IMR-90 (cell line): ENCODE measurements at regions not wholly inside any gene's neighbourhood (a gene's known extent, or its start where the extent isn't known, plus 50 kb on each side); places are given as distances from the start of the nearest gene placed in this dataset.

Experiments
- ATAC-seq: fragments of 200-7000 bp; cut with Tn5 transposase; 2 replicates; pipeline ENCODE4 v1.9.1; 2020; ENCODE audit warnings: low read depth, mild to moderate bottlenecking, moderate library complexity
- BruUV-seq: library from RNA; stranded (reverse); fragments of 400-500 nt; replicated peaks from 2 replicates; lab custom pipeline; 2021; lab: Mats Ljungman, UMichigan
- CTCF ChIA-PET: fragments of 300-600 bp; formaldehyde crosslinking; extraction: SDS; loops from one replicate; lab custom pipeline; 2021; ENCODE audit warnings: antibody characterized with exemption; lab: Yijun Ruan, JAX
- POLR2A ChIA-PET: fragments of 300-600 bp; sonication (Branson Sonifier 250); formaldehyde crosslinking; loops from one replicate; lab custom pipeline; 2022; ENCODE audit warnings: antibody characterized with exemption; ENCODE audit not compliant: unreplicated experiment; lab: Charles Lee
- DNase-seq: peaks from one replicate; pipeline ENCODE4 v3.0.0; 2013
- H2AFZ ChIP-seq: replicated peaks from 2 replicates; pipeline ENCODE3; 2013; ENCODE audit warnings: low read length, mild to moderate bottlenecking; ENCODE audit not compliant: poor library complexity
- H2AK5ac ChIP-seq: 2 replicates; pipeline ENCODE4 v1.6.1; 2013; ENCODE audit warnings: low read depth, low read length, inconsistent platforms
- H2AK9ac ChIP-seq: replicated peaks from 2 replicates; pipeline ENCODE3; 2013; ENCODE audit warnings: mild to moderate bottlenecking, low read depth, low read length, moderate library complexity; ENCODE audit not compliant: poor library complexity
- H2BK120ac ChIP-seq: 2 replicates; pipeline ENCODE4 v1.6.1; 2013; ENCODE audit warnings: low read depth, low read length, inconsistent platforms
- H2BK15ac ChIP-seq: 3 replicates; pipeline ENCODE4 v1.6.1; 2013; ENCODE audit warnings: low read depth, low read length, inconsistent platforms
- H2BK20ac ChIP-seq: 2 replicates; pipeline ENCODE4 v1.6.1; 2013; ENCODE audit warnings: low read depth, mild to moderate bottlenecking, inconsistent platforms, low read length, moderate library complexity
- H2BK5ac ChIP-seq: 2 replicates; pipeline ENCODE4 v1.6.1; 2013; ENCODE audit warnings: mild to moderate bottlenecking, low read depth, low read length, inconsistent platforms; ENCODE audit not compliant: poor library complexity, severe bottlenecking
- H3K14ac ChIP-seq: replicated peaks from 2 replicates; pipeline ENCODE4 v1.6.1; 2013; ENCODE audit warnings: low read depth, low read length, inconsistent platforms
- H3K18ac ChIP-seq: 2 replicates; pipeline ENCODE4 v1.6.1; 2013; ENCODE audit warnings: low read depth, low read length, control low read depth
- H3K23ac ChIP-seq: 2 replicates; pipeline ENCODE4 v1.6.1; 2013; ENCODE audit warnings: low read depth, low read length, inconsistent platforms
- H3K27ac ChIP-seq: 2 replicates; pipeline ENCODE4 v1.5.1; 2013; ENCODE audit warnings: mild to moderate bottlenecking, control low read depth, low read length; ENCODE audit not compliant: insufficient read depth
- H3K27me3 ChIP-seq: 2 replicates; pipeline ENCODE4 v1.6.1; 2013; ENCODE audit warnings: low read length; ENCODE audit not compliant: control insufficient read depth, insufficient read depth
- H3K36me3 ChIP-seq: 2 replicates; pipeline ENCODE4 v1.6.1; 2013; ENCODE audit warnings: low read length, mixed read lengths; ENCODE audit not compliant: control insufficient read depth, insufficient read depth
- H3K4ac ChIP-seq: 2 replicates; pipeline ENCODE4 v1.6.1; 2013; ENCODE audit warnings: low read depth, low read length, inconsistent platforms
- H3K4me1 ChIP-seq: 2 replicates; pipeline ENCODE4 v1.6.1; 2013; ENCODE audit warnings: low read length, mixed read lengths; ENCODE audit not compliant: control insufficient read depth, insufficient read depth
- H3K4me2 ChIP-seq: 2 replicates; pipeline ENCODE4 v1.6.1; 2013; ENCODE audit warnings: low read depth, mild to moderate bottlenecking, control low read depth, low read length, moderate library complexity
- H3K4me3 ChIP-seq: 2 replicates; pipeline ENCODE4 v1.5.1; 2013; ENCODE audit warnings: low read depth, mild to moderate bottlenecking, control low read depth, low read length, moderate library complexity; ENCODE audit not compliant: insufficient read depth
- H3K56ac ChIP-seq: 2 replicates; pipeline ENCODE4 v1.6.1; 2013; ENCODE audit warnings: low read length, inconsistent platforms; ENCODE audit not compliant: insufficient read depth; ENCODE audit errors: extremely low read depth
- H3K79me1 ChIP-seq, 2 experiments: 2 replicates each; pipeline ENCODE4 v1.6.1; 2013; ENCODE audit warnings: low read length in 2 of 2, inconsistent platforms in 1 of 2, low read depth in 1 of 2
- H3K9ac ChIP-seq: 2 replicates; pipeline ENCODE4 v1.6.1; 2013; ENCODE audit warnings: low read depth, low read length, control low read depth
- H3K9me1 ChIP-seq: 2 replicates; pipeline ENCODE4 v1.6.1; 2013; ENCODE audit warnings: low read length, inconsistent platforms; ENCODE audit not compliant: insufficient read depth
- H3K9me3 ChIP-seq: 2 replicates; pipeline ENCODE4 v1.6.1; 2013; ENCODE audit warnings: low read length; ENCODE audit not compliant: control insufficient read depth, insufficient read depth
- H4K20me1 ChIP-seq: 2 replicates; pipeline ENCODE4 v1.6.1; 2013; ENCODE audit warnings: low read length, inconsistent platforms; ENCODE audit not compliant: insufficient read depth
- H4K5ac ChIP-seq: 2 replicates; pipeline ENCODE4 v1.6.1; 2013; ENCODE audit warnings: mild to moderate bottlenecking, low read depth, low read length, control low read depth
- H4K8ac ChIP-seq, 2 experiments: 2 replicates each; pipeline ENCODE4 v1.6.1; 2013; ENCODE audit warnings: low read depth in 2 of 2, low read length in 2 of 2, control low read depth in 1 of 2, inconsistent platforms in 1 of 2
- H4K91ac ChIP-seq: 2 replicates; pipeline ENCODE4 v1.6.1; 2013; ENCODE audit warnings: low read depth, low read length, inconsistent platforms; ENCODE audit not compliant: insufficient read depth
- ELK1 ChIP-seq: fragments of 150-350 bp; IDR thresholded peaks from 2 replicates; pipeline ENCODE4 v1.6.1; 2016; ENCODE audit warnings: low read depth, mild to moderate bottlenecking, low read length, moderate library complexity, borderline replicate concordance
- MAFK ChIP-seq: IDR thresholded peaks from 2 replicates; pipeline ENCODE4 v1.6.1; 2012; ENCODE audit warnings: low read depth, low read length, improper control_type of control experiment
- NFE2L2 ChIP-seq: fragments of 150-350 bp; IDR thresholded peaks from 2 replicates; pipeline ENCODE4 v1.6.1; 2016; ENCODE audit warnings: low read depth, mild to moderate bottlenecking, low read length
- USF2 ChIP-seq: fragments of 150-350 bp; IDR thresholded peaks from 2 replicates; pipeline ENCODE4 v1.6.1; 2017; ENCODE audit warnings: mild to moderate bottlenecking, antibody characterized with exemption, low read length, low read depth
- WGBS, 2 experiments: methylation state at CpG; one replicate each; pipeline versions ENCODE4 v1.1.5 to v1.1.7; 2013; ENCODE audit warnings: missing lambda C conversion rate in 2 of 2; ENCODE audit not compliant: insufficient read length in 1 of 2; ENCODE audit errors: extremely low coverage in 2 of 2; 5-methylcytosine and 5-hydroxymethylcytosine counted together
- dilution Hi-C: fragments of 300-500 bp; cut with HindIII; formaldehyde crosslinking; loops from one replicate; pipeline ENCODE4 v1.14.3; 2018; ENCODE audit warnings: low sequenced_read_pairs; ENCODE audit not compliant: unreplicated experiment
- in situ Hi-C: fragments of 300-500 bp; cut with MboI; formaldehyde crosslinking; loops from 3 replicates; pipeline ENCODE4 v1.14.3; 2019; ENCODE audit warnings: low sequenced_read_pairs, inconsistent platforms, mixed read lengths
- intact Hi-C: fragments of 100-400 bp; cut with micrococcal nuclease; formaldehyde crosslinking; loops from 2 replicates; pipeline ENCODE4 v1.10.0; 2022

- no peak overlapping the region for H2BK120ac ChIP-seq
- no peak overlapping the region for H3K4ac ChIP-seq
- H3K36me3 ChIP-seq: no peaks in the 10 kb centered on the region
- no peaks in the 10 kb centered on the region for H3K4me1 ChIP-seq
- BruUV-seq: no TSS peak
- POLR2A ChIA-PET: no interaction called here
- H4K5ac ChIP-seq: no peak overlapping the region
- H3K23ac ChIP-seq: no peak overlapping the region
- H3K56ac ChIP-seq: no peak overlapping the region
- H3K79me1 ChIP-seq: no peaks in the 10 kb centered on the region
- no peak overlapping the region for H2BK20ac ChIP-seq
- dilution Hi-C loops: no loop called here
- no peak overlapping the region for H3K14ac ChIP-seq
- H3K9me1 ChIP-seq: no peaks in the 10 kb centered on the region
- H3K4me3 ChIP-seq: no peak overlapping the region
- H3K9me3 ChIP-seq: no peaks in the 10 kb centered on the region
- H2AFZ ChIP-seq: no peak overlapping the region
- H2BK15ac ChIP-seq: no peak overlapping the region
- no CpG with 5 or more reads among the region's 1 CpG for WGBS, 2 experiments
- H3K4me2 ChIP-seq: no peak overlapping the region
- in situ Hi-C loops: no loop called here
- no peak overlapping the region for H2BK5ac ChIP-seq
- no peaks in the 10 kb centered on the region for H3K27me3 ChIP-seq
- no peak overlapping the region for H3K9ac ChIP-seq
- TF ChIP-seq MAFK (peak; percentile 72), ELK1 (no peak), NFE2L2 (peak; percentile 88), USF2 (no peak)
- no peak for ATAC-seq
- intact Hi-C loops: no loop called here
- H4K8ac ChIP-seq: no peak overlapping the region
- H3K27ac ChIP-seq: no peak overlapping the region
- H2AK9ac ChIP-seq: no peak overlapping the region
- no peak for DNase-seq
- CTCF ChIA-PET: interaction anchor here (0.7 kb wide), 1 partner anchor 214 kb away, joined by 3 read pairs; no protein-coding TSS in a partner anchor
- no peak overlapping the region for H4K91ac ChIP-seq
- no peak overlapping the region for H3K18ac ChIP-seq
- no peaks in the 10 kb centered on the region for H4K20me1 ChIP-seq
- H2AK5ac ChIP-seq: no peak overlapping the region
Observed at GRCh38 chr1:195153107-195153506, 1455.1 kb downstream of the KCNT2 start.
